NCI-H2029 treated with DMSO at 0.1 percent for 48 hours (cell line): ENCODE measurements at regions not wholly inside any gene's neighbourhood (a gene's known extent, or its start where the extent isn't known, plus 50 kb on each side); places are given as distances from the start of the nearest gene placed in this dataset.
"Not testable (repeated sequence)": the region's sequence is repeated elsewhere in the genome, so short reads cannot be mapped to it uniquely, and the experiment has no call there.

ENCODE experiments used
- DNase-seq: peaks from one replicate; lab custom pipeline; 2025; lab: John Stamatoyannopoulos, UW

- no peak for DNase-seq
Observed at GRCh38 chr2:140178234-140178633, 1398.0 kb upstream of the NXPH2 start.

DNA sequence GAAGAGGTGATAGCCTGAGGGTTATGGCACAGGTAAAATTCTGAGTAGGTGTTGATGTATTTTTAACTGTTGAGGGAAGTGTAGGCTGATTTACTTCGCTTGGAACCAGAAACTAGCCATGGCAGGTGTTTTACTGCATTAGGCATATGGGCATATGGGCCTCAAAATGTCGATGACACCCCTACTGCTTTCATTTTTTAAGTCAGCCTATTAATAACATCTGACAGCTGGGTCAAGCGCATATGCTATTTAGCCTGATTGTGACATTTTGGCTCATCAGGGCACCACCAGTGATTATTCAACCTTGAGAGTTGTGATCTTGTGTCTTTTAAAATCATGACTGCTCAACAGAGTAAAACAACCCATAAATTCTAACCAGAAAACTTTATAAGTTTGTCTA lies 1396.9 kb upstream of the NXPH2 start:
- DNase-seq = no peak

- DNase-seq = no peak
Observed at GRCh38 chr2:140173790-140174189, 1393.6 kb upstream of the NXPH2 start.

DNA sequence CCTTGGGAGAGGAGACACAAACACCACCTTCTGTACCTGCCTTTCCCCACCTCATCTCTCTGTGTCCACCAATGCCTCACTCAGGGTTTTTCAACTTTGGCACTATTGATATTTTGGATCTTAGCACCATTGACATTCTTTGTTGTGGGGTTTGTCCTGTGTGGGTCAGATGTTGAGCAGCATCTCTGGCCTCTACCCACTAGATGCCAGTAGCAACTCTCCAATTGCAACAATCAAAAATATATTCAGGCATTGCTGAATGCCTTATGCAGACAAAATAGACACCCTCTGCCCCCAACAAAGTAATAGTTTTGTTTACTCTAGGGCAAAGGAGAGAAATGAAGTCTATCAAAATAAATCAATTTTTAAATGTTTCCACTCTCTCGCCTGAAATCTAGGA lies 1384.3 kb upstream of the NXPH2 start:
- DNase-seq = no peak

DNA sequence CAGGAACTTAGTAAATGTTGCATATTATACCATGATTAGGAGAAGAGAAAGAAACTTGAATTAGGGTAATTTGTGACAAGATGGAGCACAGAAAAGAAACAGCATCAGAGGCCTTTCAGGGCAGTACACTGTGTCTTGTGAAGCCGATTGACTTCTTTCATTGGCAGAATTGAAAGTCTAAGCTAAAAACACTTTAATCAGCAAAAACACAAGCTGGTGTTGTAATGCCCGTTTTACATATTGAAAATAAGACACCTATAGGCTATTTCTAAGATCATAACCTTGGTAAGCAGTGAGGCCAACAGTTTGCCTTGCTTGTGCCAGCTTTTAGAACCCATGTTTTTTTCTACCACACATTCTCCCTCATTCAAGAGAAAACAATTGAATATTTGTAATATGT lies 1378.1 kb upstream of the NXPH2 start:
- DNase-seq = no peak

GRCh38 chr2:140157816-140158215 lies 1377.6 kb upstream of the NXPH2 start:
- no peak for DNase-seq

DNA sequence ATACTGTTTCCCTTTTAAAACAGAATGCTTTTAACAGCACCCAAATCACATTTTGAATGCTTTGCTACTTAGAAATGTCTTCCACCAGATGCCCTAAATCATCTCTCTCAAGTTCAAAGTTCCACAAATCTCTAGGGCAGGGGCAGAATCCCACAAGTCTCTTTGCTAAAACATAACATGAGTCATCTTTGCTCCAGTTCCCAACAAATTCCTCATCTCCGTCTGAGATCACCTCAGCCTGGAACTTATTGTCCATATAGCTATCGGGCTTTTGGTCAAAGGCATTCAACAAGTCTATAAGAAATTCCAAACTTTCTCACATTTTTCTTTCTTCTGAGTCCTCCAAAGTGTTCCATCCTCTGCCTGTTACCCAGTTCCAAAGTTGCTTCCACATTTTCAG lies 1374.5 kb upstream of the NXPH2 start:
- no peak for DNase-seq

DNA sequence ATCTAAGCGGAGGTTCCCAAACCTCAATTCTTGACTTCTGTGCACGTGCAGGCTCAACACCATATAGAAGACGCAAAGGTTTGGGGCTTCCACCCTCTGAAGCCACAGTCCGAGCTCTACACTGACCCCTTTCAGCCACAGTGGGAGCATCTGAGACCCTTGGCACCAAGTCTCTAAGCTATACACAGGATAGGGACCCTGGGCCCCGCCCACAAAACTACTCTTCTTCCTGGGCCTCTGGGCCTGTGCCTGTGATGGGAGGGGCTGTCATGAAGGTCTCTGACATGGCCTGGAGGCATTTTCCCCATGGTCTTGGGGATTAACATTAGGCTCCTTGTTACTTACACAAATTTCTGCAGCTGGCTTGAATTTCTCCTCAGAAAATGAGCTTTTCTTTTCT lies 1374.1 kb upstream of the NXPH2 start:
- no peak for DNase-seq

DNA sequence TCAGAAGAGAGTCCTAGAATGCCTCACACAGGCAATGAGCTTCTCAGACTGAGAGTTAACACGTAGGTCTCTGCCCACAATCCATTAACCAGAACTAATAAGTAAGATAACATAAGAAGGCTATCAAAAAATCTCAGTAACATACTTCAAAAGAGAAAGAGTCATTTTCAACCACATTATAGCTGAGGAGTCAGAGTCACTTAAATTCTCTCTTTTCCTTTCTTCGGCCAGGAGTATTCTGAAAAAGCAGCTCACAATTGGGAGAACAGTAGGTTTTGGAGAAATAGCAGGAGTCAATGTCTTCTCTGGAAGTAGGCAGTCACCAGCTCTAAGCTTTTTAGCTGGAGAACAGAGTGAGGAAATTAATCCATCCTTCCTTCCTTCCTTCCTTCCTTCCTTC lies 1364.4 kb upstream of the NXPH2 start:
- no peak for DNase-seq

GRCh38 chr2:140138736-140139135 lies 1358.5 kb upstream of the NXPH2 start:
- no peak for DNase-seq

DNA sequence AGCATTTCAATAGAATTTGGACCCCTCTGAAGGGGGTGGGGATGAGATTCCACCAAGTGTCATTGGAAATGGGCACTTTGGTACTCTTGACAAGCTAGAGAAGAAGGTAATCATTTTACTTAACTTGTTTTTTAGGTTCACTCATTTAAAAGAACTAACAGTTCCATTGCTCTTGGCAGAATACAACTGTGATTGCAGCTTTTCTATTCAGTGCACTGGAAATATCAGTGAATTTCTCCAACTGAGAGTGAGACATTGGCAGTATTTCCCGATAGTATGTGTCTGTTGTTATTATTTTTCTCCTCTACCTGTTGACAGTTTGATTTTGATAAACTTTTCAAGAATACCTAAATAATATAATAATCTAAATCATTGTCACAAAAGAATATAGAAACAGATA lies 1356.7 kb upstream of the NXPH2 start:
- DNase-seq = no peak

DNA sequence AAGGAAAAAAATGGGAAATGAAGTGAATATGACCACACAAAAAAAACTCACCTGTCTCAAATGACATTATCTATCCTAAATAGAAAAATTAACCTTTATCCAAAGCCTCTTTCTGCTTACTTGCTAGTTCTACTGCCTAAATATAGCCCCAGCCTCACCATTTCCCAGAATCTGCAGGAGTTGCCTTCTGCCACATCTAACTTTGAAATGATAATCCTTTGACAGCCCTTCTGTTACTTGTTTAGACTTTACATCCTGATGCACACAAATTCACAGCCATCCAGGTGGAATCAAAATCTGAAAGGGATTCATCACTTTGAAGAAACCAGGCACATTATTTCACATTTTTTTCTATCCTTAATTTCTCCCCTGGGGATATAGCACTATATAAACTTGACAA lies 1356.2 kb upstream of the NXPH2 start:
- no peak for DNase-seq

- DNase-seq = no peak
Observed at GRCh38 chr2:140128909-140129308, 1348.7 kb upstream of the NXPH2 start.

- DNase-seq = no peak
Observed at GRCh38 chr2:140122001-140122400, 1341.8 kb upstream of the NXPH2 start.

- DNase-seq = no peak
Observed at GRCh38 chr2:140117386-140117785, 1337.2 kb upstream of the NXPH2 start.

DNA sequence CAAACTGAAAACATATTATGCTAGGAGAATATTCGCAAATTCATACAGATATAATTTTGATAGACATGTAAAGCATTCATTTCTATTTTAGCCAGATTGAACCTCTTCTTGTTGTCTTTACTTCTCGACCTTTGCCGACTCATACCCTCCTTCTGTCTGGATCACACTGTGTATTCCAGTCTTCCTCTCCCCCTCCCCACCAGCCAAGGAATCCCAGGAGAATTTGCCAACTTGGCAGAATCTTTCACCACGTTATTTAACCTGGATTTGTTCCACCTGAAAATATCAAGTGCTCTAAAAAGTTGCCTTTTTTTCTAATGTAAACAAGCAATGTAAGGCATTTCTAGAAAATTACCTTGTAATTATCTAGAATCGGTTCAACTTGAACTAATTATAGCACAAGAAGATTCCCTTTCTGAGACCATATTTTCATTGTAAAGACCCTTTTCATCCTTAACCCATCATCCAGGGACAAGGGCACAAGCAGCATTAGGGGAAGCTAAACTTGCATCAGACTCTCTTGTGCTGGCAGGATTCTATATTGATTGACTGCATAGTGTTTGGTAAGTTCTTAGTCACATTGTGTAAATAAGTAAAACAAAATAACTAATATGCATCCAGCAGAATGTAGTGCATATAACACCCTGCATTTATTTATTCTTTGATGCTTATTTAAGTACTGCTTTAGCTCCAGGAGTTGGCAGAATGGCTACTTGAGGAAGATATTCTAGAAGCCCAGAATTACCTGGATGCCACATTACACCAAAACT lies 1328.7 kb upstream of the NXPH2 start:
- DNase-seq = no peak

GRCh38 chr2:140091926-140092325 lies 1311.7 kb upstream of the NXPH2 start:
- DNase-seq = no peak

DNA sequence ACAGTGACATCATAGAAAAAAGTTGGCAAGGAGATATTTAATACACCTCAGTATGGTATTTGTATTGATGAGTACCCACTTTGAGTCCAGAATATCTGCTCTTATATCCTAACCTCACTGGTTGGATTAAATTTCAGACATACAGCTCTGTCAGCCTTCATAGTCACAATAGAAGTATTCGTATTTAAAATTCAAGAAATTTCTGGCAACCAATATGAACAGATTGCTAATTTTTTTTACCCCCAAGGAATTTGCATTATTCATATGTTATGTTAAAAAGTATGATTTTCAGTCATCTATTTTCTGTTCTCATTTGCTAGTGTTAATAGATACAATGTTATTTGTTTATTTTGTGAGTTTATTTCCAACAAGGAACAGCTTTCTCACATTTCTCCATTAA lies 1306.8 kb upstream of the NXPH2 start:
- no peak for DNase-seq

DNA sequence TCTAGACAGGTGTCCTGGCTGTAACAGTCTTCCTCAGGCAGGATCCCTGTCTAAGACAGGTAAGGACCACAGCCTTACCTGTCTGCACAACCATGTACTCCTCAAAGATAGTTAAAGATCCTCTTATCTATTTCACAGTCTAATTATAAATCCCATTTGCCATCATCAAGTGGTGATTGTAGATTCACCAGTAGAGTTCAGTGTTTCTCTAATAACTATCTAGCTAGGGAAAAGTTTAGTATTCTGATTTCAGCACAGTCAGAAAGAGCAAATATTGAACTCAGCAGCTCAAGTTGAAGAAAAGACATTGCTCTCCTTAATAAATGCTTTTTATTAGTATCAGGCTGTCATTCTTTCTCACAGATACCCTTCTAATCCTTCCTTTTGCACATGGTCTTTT lies 1305.5 kb upstream of the NXPH2 start:
- no peak for DNase-seq

DNA sequence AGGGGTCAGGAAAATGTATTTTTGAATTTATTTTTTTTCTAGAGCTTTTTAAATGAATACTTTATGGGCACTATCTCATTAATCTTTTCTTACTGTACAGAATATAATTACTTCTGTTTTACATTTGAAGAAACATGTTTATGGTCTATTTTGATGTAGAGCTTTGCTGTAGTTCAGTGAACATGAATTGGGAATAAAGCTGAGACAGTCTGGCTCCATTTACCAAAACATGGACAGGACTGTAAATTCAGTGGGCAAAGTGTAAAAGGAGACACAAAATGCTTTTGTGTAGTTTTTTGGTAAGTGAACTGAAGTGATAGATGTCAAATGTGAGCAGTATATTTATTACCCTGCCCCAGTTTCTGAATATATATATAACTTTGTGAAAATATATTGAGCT lies 1298.8 kb upstream of the NXPH2 start:
- no peak for DNase-seq

DNA sequence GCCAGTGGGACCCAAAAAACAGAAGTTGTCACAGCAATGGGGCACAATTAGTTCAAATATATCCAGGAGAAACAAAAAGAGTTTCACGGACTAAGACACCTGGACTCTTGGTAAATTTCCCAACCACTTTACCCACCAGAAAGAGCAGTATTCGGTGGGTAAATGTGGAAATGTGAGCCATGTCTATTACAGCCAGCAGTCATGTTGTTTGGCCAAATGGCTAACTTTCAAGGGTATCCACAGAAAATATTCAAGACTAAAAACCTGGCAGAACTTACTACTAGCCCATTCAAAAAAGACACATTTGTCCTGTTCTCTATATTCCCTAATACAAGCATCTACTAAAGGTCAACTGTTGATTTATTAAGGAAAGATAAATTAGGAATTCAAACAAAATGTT lies 1296.0 kb upstream of the NXPH2 start:
- no peak for DNase-seq

- not testable (repeated sequence) for DNase-seq
Observed at GRCh38 chr2:140073763-140074162, 1293.6 kb upstream of the NXPH2 start.

DNA sequence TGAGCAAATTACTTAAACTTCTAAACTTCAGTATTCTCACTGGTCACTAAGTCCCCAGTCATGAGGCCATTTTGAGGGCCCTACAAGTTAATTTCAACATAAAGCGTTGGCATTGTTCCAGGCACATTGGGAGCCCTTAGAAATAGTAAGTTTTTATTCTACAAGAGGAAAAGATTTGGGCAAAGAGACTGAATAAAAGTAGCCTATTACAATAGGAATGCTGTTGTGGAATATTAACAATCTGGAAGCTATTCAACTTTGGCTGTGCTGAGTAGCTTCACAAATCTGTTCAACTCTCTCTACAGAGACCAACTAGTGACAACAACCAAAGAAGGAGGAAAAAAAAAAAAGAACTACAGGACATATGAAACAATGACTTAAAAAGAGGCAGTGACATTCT lies 1287.5 kb upstream of the NXPH2 start:
- DNase-seq = no peak

- no peak for DNase-seq
Observed at GRCh38 chr2:140064243-140064642, 1284.1 kb upstream of the NXPH2 start.

DNA sequence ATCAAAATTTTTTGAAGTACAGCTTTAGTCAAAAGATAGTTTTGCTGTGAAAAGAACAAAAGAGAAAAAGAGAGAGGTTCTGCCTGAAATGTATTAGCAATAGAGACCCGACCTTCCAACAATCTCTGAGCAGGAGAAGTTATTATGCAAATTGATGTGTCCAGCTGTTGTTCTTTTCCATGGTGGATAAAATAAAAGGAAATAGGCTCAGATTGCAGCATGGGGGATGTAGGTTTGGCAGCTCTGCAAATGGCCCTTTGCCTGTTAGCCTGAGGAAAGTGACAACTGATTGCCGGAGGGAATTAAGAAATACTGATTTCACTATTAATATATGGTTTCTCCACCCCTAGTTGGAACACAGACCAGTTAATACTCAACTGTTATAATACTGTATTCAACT lies 1283.2 kb upstream of the NXPH2 start:
- DNase-seq = no peak
